ENCODE measurements at regions not wholly inside any gene's neighbourhood (a gene's known extent, or its start where the extent isn't known, plus 50 kb on each side); places are given as distances from the start of the nearest gene placed in this dataset.

- no peak for TF ChIP-seq CTCF (IDR thresholded peaks at IDR 0.05; ENCODE audit: low read length)
- TF ChIP-seq EZH2phosphoT487 (IDR thresholded peaks at IDR 0.05; ENCODE audit: low read length): no peak
Measured at GRCh38 chr12:76276499-76277151, 71.6 kb downstream of the BBS10 start.
